ENCODE measurements at regions not wholly inside any gene's neighbourhood (a gene's known extent, or its start where the extent isn't known, plus 50 kb on each side); places are given as distances from the start of the nearest gene placed in this dataset.

DNA sequence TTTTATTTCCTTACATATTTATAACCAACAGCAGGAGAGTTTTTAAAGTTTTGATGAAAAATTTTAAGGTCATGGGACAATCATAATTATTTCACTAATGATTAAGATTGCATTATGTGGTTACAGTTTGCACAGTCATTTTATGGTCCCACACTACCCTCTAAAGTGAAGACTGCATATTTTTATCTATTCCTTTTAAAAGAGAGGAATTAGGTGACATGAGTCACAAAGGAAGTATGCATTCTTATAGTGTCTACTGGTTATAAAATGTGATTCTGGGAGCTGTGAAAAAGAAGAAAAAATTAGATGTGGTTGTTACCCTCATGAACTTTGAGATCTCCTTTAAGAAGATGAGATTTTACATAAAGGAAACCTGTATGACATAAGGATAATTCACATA, 87.9 kb upstream of the GRIA1 start:
- TF ChIP-seq EP300 (IDR thresholded peaks at IDR 0.05), result no peak
- no peak for TF ChIP-seq POLR2A (IDR thresholded peaks at IDR 0.05)

Data from sigmoid colon (tissue), 4 donors.